ENCODE measurements at regions not wholly inside any gene's neighbourhood (a gene's known extent, or its start where the extent isn't known, plus 50 kb on each side); places are given as distances from the start of the nearest gene placed in this dataset.

DNA sequence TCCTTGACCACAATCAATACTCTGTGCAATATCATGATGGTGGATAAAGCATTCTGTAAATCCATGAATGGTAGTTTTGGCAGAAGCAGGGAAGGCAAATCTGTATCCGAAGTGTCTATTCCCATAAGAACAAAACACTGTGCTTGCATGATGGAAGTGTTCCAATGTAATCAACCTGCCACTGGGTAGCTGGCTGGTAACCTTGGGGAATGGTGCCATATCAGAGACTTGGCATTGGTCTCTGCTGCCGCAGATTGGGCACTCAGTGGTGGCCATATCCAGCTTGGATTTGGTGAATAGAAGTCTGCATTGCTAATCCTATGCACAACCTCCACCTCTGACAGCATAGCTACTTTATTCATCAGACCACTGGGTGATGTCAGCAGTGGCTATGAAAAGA, 114.3 kb upstream of the EMCN start:
- TF ChIP-seq POLR2A (IDR thresholded peaks at IDR 0.05): no peak
- no peak for TF ChIP-seq CTCF (IDR thresholded peaks at IDR 0.05)

Data from vagina (tissue), 2 donors.